ENCODE measurements at regions not wholly inside any gene's neighbourhood (a gene's known extent, or its start where the extent isn't known, plus 50 kb on each side); places are given as distances from the start of the nearest gene placed in this dataset.

DNA sequence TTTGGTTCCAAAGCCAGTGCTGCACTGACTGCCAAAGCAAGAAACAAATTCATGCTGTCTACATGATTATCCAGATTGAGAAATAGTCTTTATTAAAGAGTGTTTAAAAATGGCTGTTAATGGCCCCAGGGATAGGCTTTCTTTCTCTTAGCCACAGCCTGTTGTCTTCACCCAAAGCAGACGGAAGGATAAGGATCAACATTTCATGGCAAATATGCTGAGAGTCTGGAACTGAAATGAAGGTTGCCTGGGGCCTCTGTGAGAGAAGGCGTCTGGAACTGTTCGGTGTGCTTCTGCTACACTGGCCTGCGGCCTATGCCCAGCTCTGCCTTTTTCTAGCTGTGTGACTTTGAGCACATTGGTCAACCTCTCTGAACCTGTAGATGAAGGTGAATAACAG is 373.0 kb upstream of the ZFP64 start:
- Histone ChIP-seq H3F3A (ENCODE audit: insufficient read depth) (no peaks in the 10 kb centered on the region), H3K4me2 (ENCODE audit: unreplicated experiment) (no peak overlapping the region), H2AFZ (no peak overlapping the region), H3K9me3 (ENCODE audit: low read depth) (peaks cover 3% of the 10 kb centered on the region), H3K4me1 (ENCODE audit: insufficient read depth) (no peaks in the 10 kb centered on the region), H3K79me2 (ENCODE audit: insufficient read depth) (no peaks in the 10 kb centered on the region), H4K20me1 (ENCODE audit: insufficient read depth) (no peaks in the 10 kb centered on the region), H3K9ac (no peak overlapping the region), H3K36me3 (ENCODE audit: low read depth) (no peaks in the 10 kb centered on the region), H3K27ac (no peak overlapping the region), H3K9me2 (ENCODE audit: insufficient read depth) (no peaks in the 10 kb centered on the region), H3K4me3 (no peak overlapping the region), H3K27me3 (replicated peaks; ENCODE audit: insufficient read depth) (no peaks in the 10 kb centered on the region)
- DNase-seq, result no peak
- WGBS, 2 experiments (ENCODE audit: low coverage in 1 of 2, low lambda C conversion rate in 2 of 2, missing lambda C conversion rate in 2 of 2), result 86 to 92% methylated on average over 4 of the region's 4 CpGs
- in situ Hi-C loops (cut with MboI), result no loop called here
- TF ChIP-seq EZH2 (IDR thresholded peaks at IDR 0.05; ENCODE audit: insufficient read depth, poor library complexity, severe bottlenecking) (no peak), EZH2phosphoT487 (IDR thresholded peaks at IDR 0.05; ENCODE audit: insufficient read depth, low read depth) (no peak)

DNA sequence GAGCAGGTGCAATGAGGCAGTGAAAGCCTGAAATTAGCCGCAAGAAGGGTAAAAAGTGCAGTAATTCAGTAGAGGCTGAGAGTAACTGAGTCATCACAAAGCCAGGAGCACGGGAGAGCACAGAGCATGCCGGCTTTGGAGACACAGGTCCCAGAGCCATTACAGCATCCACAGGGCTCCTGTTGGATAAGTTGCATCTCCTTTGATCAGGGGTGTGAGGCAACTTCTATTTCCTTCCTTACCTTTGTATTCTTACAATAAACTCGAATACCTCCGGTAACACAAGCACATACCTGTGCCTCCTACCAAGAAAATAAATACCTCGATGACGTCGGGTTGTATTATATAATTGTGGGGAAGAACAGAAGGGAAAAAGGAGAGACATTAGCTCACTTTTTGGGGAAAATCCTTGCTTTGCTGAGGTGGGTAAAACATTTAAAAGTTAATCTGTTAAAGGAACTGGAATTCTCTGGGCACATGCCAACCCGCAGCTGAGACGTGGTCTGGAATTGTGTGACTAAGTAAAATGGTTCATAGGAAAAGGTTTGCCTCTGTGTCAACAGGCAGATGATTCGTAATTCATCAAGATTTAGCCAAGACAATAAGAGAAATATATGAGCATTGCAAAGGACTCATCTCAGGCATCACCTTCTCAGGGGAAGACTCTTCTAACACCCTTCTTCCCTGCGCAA is 360.7 kb upstream of the ZFP64 start:
- no peaks in the 10 kb centered on the region for H4K20me1 ChIP-seq (ENCODE audit: insufficient read depth)
- no peak overlapping the region for H3K27ac ChIP-seq
- 33 to 45% methylated on average over 12 of the region's 12 CpGs for WGBS, 2 experiments (ENCODE audit: low coverage in 1 of 2, low lambda C conversion rate in 2 of 2, missing lambda C conversion rate in 2 of 2)
- no peak overlapping the region for H3K4me3 ChIP-seq
- H3K27me3 ChIP-seq (replicated peaks; ENCODE audit: insufficient read depth), result no peaks in the 10 kb centered on the region
- H3F3A ChIP-seq (ENCODE audit: insufficient read depth), result peaks cover 18% of the 10 kb centered on the region; the same call in 1 of the 2 replicates
- no peaks in the 10 kb centered on the region for H3K79me2 ChIP-seq (ENCODE audit: insufficient read depth)
- DNase-seq, result peak; percentile 84
- H3K9me2 ChIP-seq (ENCODE audit: insufficient read depth), result no peaks in the 10 kb centered on the region
- no peaks in the 10 kb centered on the region for H3K36me3 ChIP-seq (ENCODE audit: low read depth)
- TF ChIP-seq EZH2phosphoT487 (IDR thresholded peaks at IDR 0.05; ENCODE audit: insufficient read depth, low read depth) (no peak), EZH2 (IDR thresholded peaks at IDR 0.05; ENCODE audit: insufficient read depth, poor library complexity, severe bottlenecking) (no peak)
- no peaks in the 10 kb centered on the region for H3K9me3 ChIP-seq (ENCODE audit: low read depth)
- H3K4me2 ChIP-seq (ENCODE audit: unreplicated experiment), result peak overlapping the region; percentile 46
- in situ Hi-C loops (cut with MboI), result no loop called here
- peaks cover 15% of the 10 kb centered on the region for H3K4me1 ChIP-seq (ENCODE audit: insufficient read depth)
- H2AFZ ChIP-seq, result no peak overlapping the region
- H3K9ac ChIP-seq, result no peak overlapping the region

DNA sequence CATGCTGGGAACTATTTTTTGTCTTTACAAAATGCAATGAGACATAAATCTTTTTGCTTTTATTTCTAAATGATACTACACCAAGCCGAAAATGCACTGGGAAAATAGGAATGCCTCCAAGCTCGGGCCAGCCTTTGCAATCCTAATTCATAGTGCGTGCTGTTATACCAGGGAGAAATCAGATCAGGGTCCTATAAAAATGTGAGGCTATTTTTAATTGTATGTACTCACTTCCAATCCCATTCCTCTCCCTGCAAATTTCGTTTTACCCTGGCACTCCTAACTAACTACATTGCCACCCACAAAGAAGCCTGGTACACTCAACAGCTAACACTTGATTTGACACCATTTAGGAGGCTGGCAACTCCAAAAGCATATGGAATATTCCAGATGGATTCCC is 350.6 kb upstream of the ZFP64 start:
- no peak for TF ChIP-seq EZH2phosphoT487 (IDR thresholded peaks at IDR 0.05; ENCODE audit: insufficient read depth, low read depth)
- no peak for TF ChIP-seq EZH2 (IDR thresholded peaks at IDR 0.05; ENCODE audit: insufficient read depth, poor library complexity, severe bottlenecking)
- H3K4me3 ChIP-seq, result no peak overlapping the region
- H3K9ac ChIP-seq, result no peak overlapping the region
- in situ Hi-C loops (cut with MboI), result no loop called here
- no peaks in the 10 kb centered on the region for H3K9me3 ChIP-seq (ENCODE audit: low read depth)
- H3K27ac ChIP-seq, result no peak overlapping the region
- 45 to 53% methylated on average over 4 of the region's 4 CpGs for WGBS, 2 experiments (ENCODE audit: low coverage in 1 of 2, low lambda C conversion rate in 2 of 2, missing lambda C conversion rate in 2 of 2)
- no peak overlapping the region for H3K4me2 ChIP-seq (ENCODE audit: unreplicated experiment)
- no peak overlapping the region for H2AFZ ChIP-seq
- H3F3A ChIP-seq (ENCODE audit: insufficient read depth), result no peaks in the 10 kb centered on the region
- H3K4me1 ChIP-seq (ENCODE audit: insufficient read depth), result no peaks in the 10 kb centered on the region
- no peaks in the 10 kb centered on the region for H3K36me3 ChIP-seq (ENCODE audit: low read depth)
- H3K9me2 ChIP-seq (ENCODE audit: insufficient read depth), result no peaks in the 10 kb centered on the region
- H4K20me1 ChIP-seq (ENCODE audit: insufficient read depth), result no peaks in the 10 kb centered on the region
- DNase-seq, result no peak
- H3K27me3 ChIP-seq (replicated peaks; ENCODE audit: insufficient read depth), result 0 out of 2 replicates have a peak, but pooled peaks cover 17% of the 10 kb centered on the region
- H3K79me2 ChIP-seq (ENCODE audit: insufficient read depth), result no peaks in the 10 kb centered on the region

DNA sequence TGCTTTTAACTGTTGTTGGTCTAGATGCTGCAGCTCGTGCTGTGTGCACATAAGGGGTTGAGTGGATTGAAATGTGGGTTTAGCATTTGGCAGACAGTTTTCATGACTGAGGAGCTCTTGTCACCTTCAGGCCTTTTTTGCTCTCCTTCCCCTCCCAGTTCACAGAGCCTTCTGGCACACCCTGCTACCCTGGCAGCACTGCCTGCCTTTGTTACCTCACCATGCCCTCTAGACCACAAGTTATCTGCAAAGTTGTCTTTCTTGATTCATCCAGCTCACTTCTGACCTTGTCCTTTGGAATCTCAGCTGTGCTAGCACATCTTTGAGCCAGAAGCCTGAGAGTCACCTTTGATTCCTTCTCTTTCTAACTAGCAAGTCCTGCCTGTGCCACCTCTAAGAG is 348.9 kb upstream of the ZFP64 start:
- Histone ChIP-seq H3F3A (ENCODE audit: insufficient read depth) (no peaks in the 10 kb centered on the region), H3K4me2 (ENCODE audit: unreplicated experiment) (no peak overlapping the region), H3K27me3 (replicated peaks; ENCODE audit: insufficient read depth) (0 out of 2 replicates have a peak, but pooled peaks cover 17% of the 10 kb centered on the region), H3K79me2 (ENCODE audit: insufficient read depth) (no peaks in the 10 kb centered on the region), H4K20me1 (ENCODE audit: insufficient read depth) (no peaks in the 10 kb centered on the region), H3K9ac (no peak overlapping the region), H2AFZ (no peak overlapping the region), H3K9me3 (ENCODE audit: low read depth) (no peaks in the 10 kb centered on the region), H3K4me1 (ENCODE audit: insufficient read depth) (no peaks in the 10 kb centered on the region), H3K36me3 (ENCODE audit: low read depth) (no peaks in the 10 kb centered on the region), H3K27ac (no peak overlapping the region), H3K4me3 (no peak overlapping the region), H3K9me2 (ENCODE audit: insufficient read depth) (no peaks in the 10 kb centered on the region)
- TF ChIP-seq EZH2phosphoT487 (IDR thresholded peaks at IDR 0.05; ENCODE audit: insufficient read depth, low read depth), result no peak
- no peak for DNase-seq
- in situ Hi-C loops (cut with MboI), result no loop called here
- WGBS, 2 experiments (ENCODE audit: low coverage in 1 of 2, low lambda C conversion rate in 2 of 2, missing lambda C conversion rate in 2 of 2), result 75 to 82% methylated on average over 1 of the region's 1 CpG
